Heart left ventricle (tissue), 16 donors: ENCODE measurements at regions not wholly inside any gene's neighbourhood (a gene's known extent, or its start where the extent isn't known, plus 50 kb on each side); places are given as distances from the start of the nearest gene placed in this dataset.

Source experiments
- ATAC-seq, 4 donors: fragments of 200-7000 bp; cut with Tn5 transposase; one replicate each; pipeline ENCODE4 v1.9.1; 2020 to 2022; ENCODE audit warnings: moderate library complexity in 4 of 4, mild to moderate bottlenecking in 3 of 4, moderate number of reproducible peaks in 1 of 4
- DNase-seq, 5 donors: peaks; one replicate each; pipeline ENCODE4 v3.0.0-alpha.2; 2020
- H3K27ac ChIP-seq, 12 donors: fragments of 200-600 bp; sonication (generic) in 4 of 12; one replicate each; pipeline versions ENCODE4 v1.5.0 to v1.8.0; 2016 to 2022; ENCODE audit warnings: mild to moderate bottlenecking in 2 of 12
- H3K27me3 ChIP-seq, 9 donors: fragments of 200-600 bp; sonication (generic) in 2 of 9; one replicate each; pipeline versions ENCODE4 v1.5.1 to v1.8.0; 2016 to 2022; ENCODE audit warnings: mild to moderate bottlenecking in 3 of 9
- H3K36me3 ChIP-seq, 9 donors: fragments of 200-600 bp; sonication (generic) in 2 of 9; one replicate each; pipeline versions ENCODE4 v1.5.0 to v1.8.0; 2018 to 2022; ENCODE audit warnings: mild to moderate bottlenecking in 2 of 9
- H3K4me1 ChIP-seq, 12 donors: fragments of 200-600 bp; sonication (generic) in 4 of 12; one replicate each; pipeline versions ENCODE4 v1.5.0 to v1.8.0; 2016 to 2022; ENCODE audit warnings: mild to moderate bottlenecking in 3 of 12
- H3K4me3 ChIP-seq, 12 donors: fragments of 200-600 bp; sonication (generic) in 4 of 12; one replicate each; pipeline versions ENCODE4 v1.5.0 to v1.8.0; 2017 to 2022; ENCODE audit warnings: mild to moderate bottlenecking in 9 of 12, moderate library complexity in 4 of 12
- H3K9me3 ChIP-seq, 12 donors: fragments of 200-600 bp; sonication (generic) in 4 of 12; one replicate each; pipeline versions ENCODE4 v1.5.0 to v1.8.0; 2016 to 2022; ENCODE audit warnings: mild to moderate bottlenecking in 1 of 12
- CTCF ChIP-seq, 12 donors: fragments of 200-600 bp; sonication (generic) in 4 of 12; IDR thresholded peaks; one replicate each; pipeline versions ENCODE4 v1.5.0 to v1.8.0; 2018 to 2022; ENCODE audit warnings: antibody characterized with exemption in 12 of 12, mild to moderate bottlenecking in 5 of 12
- POLR2A ChIP-seq, 2 donors: fragments of 450-650 bp; IDR thresholded peaks; one replicate each; pipeline ENCODE4 v1.6.1; 2017; ENCODE audit warnings: antibody characterized with exemption in 2 of 2, mild to moderate bottlenecking in 2 of 2, moderate library complexity in 2 of 2
- WGBS, 4 donors: extraction: QIAGEN DNeasy Blood & Tissue Kit in 2 of 4; methylation state at CpG; one replicate each; pipeline versions ENCODE4 v1.1.5 to v1.1.7; 2013 to 2018; 5-methylcytosine and 5-hydroxymethylcytosine counted together
- intact Hi-C, 10 donors: fragments of 100-400 bp; cut with DNase I; formaldehyde crosslinking; loops; one replicate each; pipeline versions ENCODE4 v1.11.1 to v1.14.2; 2022
- donor health status: ischemic (EF 13 %, LVEDD 7.1; RV severe dilation, severe dysfunction).
- donor health status: healthy with polysubstance abuse.
- donor health status: DM: no; HTN: yes; CAD: no.
- donor health status: DM: no; HTN: no; CAD: no.
- donor health status: ischemic (EF 25% LVEDD 6.9; RV normal size, moderate dysfunction).
- donor health status: ischemic (EF 25% LVEDD 5.7; RV mildly dilated, moderate dysfunction).
- donor health status: healthy.
- donor health status: DM: yes; HTN: yes; CAD: no.
- donor health status: ischemic (EF 35%, LVEDD 5.7; RV mildly dilated, moderate dysfunction).
- donor health status: nonischemic (EF 11% LVEDD 7.7; RV severe dilation, severe dysfunction).
- donor health status: DM: yes; HTN: yes; CAD: no.
- donor health status: PGD.
- donor health status: ischemic (EF 29% LVEDD 5.4; RV normal size, mild dysfunction).
- donor health status: nonischemic (EF 23%, LVEDD 6.1; RV moderate dilation, normal function).

DNA sequence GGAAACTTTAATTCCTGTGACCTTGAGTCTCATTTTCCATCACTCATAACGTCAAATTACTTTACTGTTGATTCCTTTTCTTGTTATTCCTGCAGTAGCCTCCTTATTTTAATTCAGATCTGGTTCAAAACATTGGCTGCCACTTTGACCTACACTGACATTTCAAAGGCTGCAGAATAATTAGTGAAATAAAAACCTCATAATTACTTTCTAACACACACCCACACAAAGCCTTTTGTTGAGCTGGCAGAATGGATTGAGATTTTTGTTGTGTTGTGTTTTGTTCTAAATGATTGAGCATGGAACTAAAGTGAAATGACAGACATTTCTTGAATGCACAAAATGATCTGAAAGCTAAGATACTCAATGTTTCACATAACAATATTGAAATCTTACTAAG is 507.5 kb upstream of the STXBP6 start:
- no peak for DNase-seq
- peaks cover 0 to 5% (median 0%) of the 10 kb centered on the region in 12 donors for H3K9me3 ChIP-seq
- no peaks in the 10 kb centered on the region for H3K36me3 ChIP-seq
- intact Hi-C loops: no loop called here
- TF ChIP-seq POLR2A (IDR thresholded peaks at IDR 0.05) (no peak), CTCF (IDR thresholded peaks at IDR 0.05) (no peak)
- H3K27me3 ChIP-seq: no peaks in the 10 kb centered on the region
- WGBS, 4 donors: 28 to 54% (median 45%) methylated on average over 1 of the region's 1 CpG
- ATAC-seq: no peak
- no peaks in the 10 kb centered on the region for H3K4me1 ChIP-seq
- no peak overlapping the region for H3K27ac ChIP-seq
- H3K4me3 ChIP-seq: no peak overlapping the region

GRCh38 chr14:25552826-25553225 is 502.9 kb upstream of the STXBP6 start:
- Histone ChIP-seq H3K4me3 (no peak overlapping the region), H3K4me1 (no peaks in the 10 kb centered on the region), H3K27me3 (no peaks in the 10 kb centered on the region), H3K36me3 (no peaks in the 10 kb centered on the region), H3K9me3 (peaks cover 0 to 3% (median 0%) of the 10 kb centered on the region in 12 donors), H3K27ac (no peak overlapping the region)
- 38 to 47% (median 44%) methylated on average over 2 of the region's 2 CpGs for WGBS, 4 donors
- intact Hi-C loops: no loop called here
- DNase-seq (no peak), ATAC-seq (no peak)
- TF ChIP-seq POLR2A (IDR thresholded peaks at IDR 0.05): no peak
- no peak for TF ChIP-seq CTCF (IDR thresholded peaks at IDR 0.05)

DNA sequence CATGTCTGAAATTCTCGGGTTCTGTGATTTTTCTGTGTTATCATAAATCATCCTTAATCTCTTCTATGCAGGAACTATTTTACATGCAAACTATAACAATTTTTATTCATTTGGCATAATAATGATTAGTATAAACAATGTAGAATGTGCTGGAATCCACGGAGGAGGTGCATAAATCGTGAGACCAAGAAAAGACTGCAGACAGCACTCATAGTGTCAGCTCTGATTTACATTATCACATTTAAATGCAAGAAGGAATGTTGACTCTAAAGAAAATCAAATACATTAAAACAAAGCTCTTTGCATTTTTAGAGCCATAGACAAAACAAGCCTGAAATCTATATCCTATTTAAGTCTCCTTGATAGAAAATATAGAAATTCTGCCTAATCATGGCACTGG is 501.7 kb upstream of the STXBP6 start:
- ATAC-seq (no peak), DNase-seq (no peak)
- H3K27me3 ChIP-seq: no peaks in the 10 kb centered on the region
- no peak overlapping the region for H3K4me3 ChIP-seq
- H3K36me3 ChIP-seq: no peaks in the 10 kb centered on the region
- TF ChIP-seq POLR2A (IDR thresholded peaks at IDR 0.05) (no peak), CTCF (IDR thresholded peaks at IDR 0.05) (no peak)
- 48 to 64% (median 51%) methylated on average over 3 of the region's 3 CpGs for WGBS, 4 donors
- H3K9me3 ChIP-seq: peaks cover 0 to 3% (median 0%) of the 10 kb centered on the region in 12 donors
- H3K4me1 ChIP-seq: no peaks in the 10 kb centered on the region
- no peak overlapping the region for H3K27ac ChIP-seq
- intact Hi-C loops: no loop called here

- H3K9me3 ChIP-seq: no peaks in the 10 kb centered on the region
- TF ChIP-seq POLR2A (IDR thresholded peaks at IDR 0.05): no peak
- TF ChIP-seq CTCF (IDR thresholded peaks at IDR 0.05): no peak
- no peak overlapping the region for H3K27ac ChIP-seq
- no peaks in the 10 kb centered on the region for H3K36me3 ChIP-seq
- no peaks in the 10 kb centered on the region for H3K27me3 ChIP-seq
- intact Hi-C loops: no loop called here
- 67 to 77% (median 70%) methylated on average over 2 of the region's 2 CpGs for whole genome bisulfite sequencing, 4 donors
- H3K4me3 ChIP-seq: no peak overlapping the region
- ATAC-seq: no peak
- DNase-seq: no peak
- H3K4me1 ChIP-seq: no peaks in the 10 kb centered on the region
Measured at GRCh38 chr14:25546826-25547225, 496.9 kb upstream of the STXBP6 start.
